ENCODE measurements at regions not wholly inside any gene's neighbourhood (a gene's known extent, or its start where the extent isn't known, plus 50 kb on each side); places are given as distances from the start of the nearest gene placed in this dataset.

DNA sequence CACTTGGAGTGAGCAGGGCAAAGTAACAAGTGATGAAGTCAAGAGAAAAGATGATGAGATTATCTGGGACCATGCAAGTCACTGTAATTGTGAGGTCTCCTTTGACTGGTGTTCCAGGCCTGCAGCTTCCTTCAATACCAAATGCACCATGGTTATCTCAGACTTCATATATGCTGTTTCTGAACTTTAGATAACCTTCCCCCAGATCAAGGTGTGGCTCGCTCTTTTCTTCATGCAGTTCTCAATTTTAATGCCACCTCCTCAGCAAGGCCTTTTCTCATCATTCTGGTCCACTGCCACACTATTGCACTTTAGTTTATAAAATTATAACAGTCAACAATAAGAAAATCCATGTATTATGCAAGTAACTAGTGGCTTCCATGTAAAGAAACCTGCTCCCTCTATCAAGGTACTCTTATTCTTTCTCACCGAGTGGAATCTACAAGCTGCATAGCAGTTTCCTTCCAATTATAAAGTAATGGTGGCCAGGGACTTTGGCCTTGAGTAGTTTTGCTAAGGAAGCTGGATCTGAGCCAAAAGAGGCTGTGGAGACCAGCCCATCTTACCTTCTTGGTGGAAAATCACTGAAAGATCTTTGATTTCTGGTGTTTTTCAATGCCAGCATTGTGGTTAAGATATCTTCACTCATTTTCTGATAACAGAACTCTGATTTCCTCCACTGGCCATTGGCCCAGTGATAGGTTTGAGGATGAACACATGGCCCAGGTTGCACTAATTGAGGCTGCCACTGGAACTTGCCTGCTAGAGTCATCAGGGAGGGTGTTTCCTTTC lies 113.6 kb downstream of the KCNE4 start:
- Histone ChIP-seq H4K20me1 (ENCODE audit: insufficient read depth, low read length) (no peaks in the 10 kb centered on the region), H3K27ac (ENCODE audit: low read depth in 1 of 2, low read length in 2 of 2) (no peak overlapping the region), H3K4me2 (replicated peaks; ENCODE audit: extremely low read depth, low read length, poor library complexity, severe bottlenecking) (no peak overlapping the region), H3K4me1 (ENCODE audit: control insufficient read depth in 1 of 2, insufficient read depth in 2 of 2, low read length in 2 of 2) (no peaks in the 10 kb centered on the region), H3K9ac (ENCODE audit: insufficient read depth, low read length, poor library complexity, severe bottlenecking) (no peak overlapping the region), H3K36me3 (replicated peaks in 1 of 2; ENCODE audit: control insufficient read depth in 1 of 2, insufficient read depth in 2 of 2, low read length in 2 of 2) (no peaks in the 10 kb centered on the region), H3K4me3 (replicated peaks in 1 of 3; ENCODE audit: low read depth in 2 of 3, low read length in 3 of 3) (no peak overlapping the region), H3K79me2 (ENCODE audit: insufficient read depth, low read length) (no peaks in the 10 kb centered on the region), H2AFZ (ENCODE audit: insufficient read depth, low read depth, low read length, poor library complexity, severe bottlenecking) (no peak overlapping the region), H3K27me3 (ENCODE audit: control insufficient read depth in 2 of 2, insufficient read depth in 2 of 2, low read length in 2 of 2) (no peaks in the 10 kb centered on the region), H3K9me3 (replicated peaks in 1 of 2; ENCODE audit: control insufficient read depth in 1 of 2, insufficient read depth in 1 of 2, low read length in 2 of 2) (no peaks in the 10 kb centered on the region)
- H3K27ac Mint-ChIP-seq, result no peak overlapping the region
- WGBS (ENCODE audit: insufficient coverage), result no CpG with 5 or more reads among the region's 2 CpGs
- TF ChIP-seq CTCF (IDR thresholded peaks at IDR 0.05), result no peak
- no peaks in the 10 kb centered on the region for H3K36me3 Mint-ChIP-seq
- peaks cover 0 to 3% (median 0%) of the 10 kb centered on the region in 7 donors for H3K9me3 Mint-ChIP-seq
- intact Hi-C loops (cut with micrococcal nuclease), result no loop called here
- H3K4me1 Mint-ChIP-seq, result no peaks in the 10 kb centered on the region
- DNase-seq, result no peak
- no peak overlapping the region for H3K4me3 Mint-ChIP-seq
- H3K27me3 Mint-ChIP-seq (ENCODE audit: low read depth in 3 of 3), result peaks cover 0 to 2% (median 0%) of the 10 kb centered on the region in 3 donors

GRCh38 chr2:223166215-223166493 lies 114.2 kb downstream of the KCNE4 start:
- Mint-ChIP-seq H3K9me3 (peaks cover 0 to 3% (median 0%) of the 10 kb centered on the region in 7 donors), H3K27me3 (ENCODE audit: low read depth in 3 of 3) (peaks cover 0 to 1% (median under 1%) of the 10 kb centered on the region in 3 donors), H3K36me3 (no peaks in the 10 kb centered on the region), H3K27ac (no peak overlapping the region), H3K4me3 (no peak overlapping the region), H3K4me1 (no peaks in the 10 kb centered on the region)
- Histone ChIP-seq H3K9me3 (replicated peaks in 1 of 2; ENCODE audit: control insufficient read depth in 1 of 2, insufficient read depth in 1 of 2, low read length in 2 of 2) (no peaks in the 10 kb centered on the region), H3K79me2 (ENCODE audit: insufficient read depth, low read length) (no peaks in the 10 kb centered on the region), H3K27me3 (ENCODE audit: control insufficient read depth in 2 of 2, insufficient read depth in 2 of 2, low read length in 2 of 2) (no peaks in the 10 kb centered on the region), H3K9ac (ENCODE audit: insufficient read depth, low read length, poor library complexity, severe bottlenecking) (no peak overlapping the region), H2AFZ (ENCODE audit: insufficient read depth, low read depth, low read length, poor library complexity, severe bottlenecking) (no peak overlapping the region), H3K4me1 (ENCODE audit: control insufficient read depth in 1 of 2, insufficient read depth in 2 of 2, low read length in 2 of 2) (no peaks in the 10 kb centered on the region), H3K36me3 (replicated peaks in 1 of 2; ENCODE audit: control insufficient read depth in 1 of 2, insufficient read depth in 2 of 2, low read length in 2 of 2) (no peaks in the 10 kb centered on the region), H3K27ac (ENCODE audit: low read depth in 1 of 2, low read length in 2 of 2) (no peak overlapping the region), H3K4me3 (replicated peaks in 1 of 3; ENCODE audit: low read depth in 2 of 3, low read length in 3 of 3) (no peak overlapping the region), H3K4me2 (replicated peaks; ENCODE audit: extremely low read depth, low read length, poor library complexity, severe bottlenecking) (no peak overlapping the region), H4K20me1 (ENCODE audit: insufficient read depth, low read length) (no peaks in the 10 kb centered on the region)
- intact Hi-C loops (cut with micrococcal nuclease), result no loop called here
- no peak for TF ChIP-seq CTCF (IDR thresholded peaks at IDR 0.05)
- DNase-seq, result no peak
